Breast epithelium (tissue), 4 donors: ENCODE measurements at regions not wholly inside any gene's neighbourhood (a gene's known extent, or its start where the extent isn't known, plus 50 kb on each side); places are given as distances from the start of the nearest gene placed in this dataset.
"Not testable (repeated sequence)": the region's sequence is repeated elsewhere in the genome, so short reads cannot be mapped to it uniquely, and the experiment has no call there.

Source experiments
- DNase-seq, 2 donors: peaks; one replicate each; pipeline ENCODE4 v3.0.0-alpha.2; 2019; ENCODE audit warnings: low spot score in 2 of 2
- H3K27ac ChIP-seq, 2 donors: fragments of 200-600 bp; sonication (generic) in 1 of 2; one replicate each; pipeline ENCODE4 v1.5.1; 2016 to 2019; ENCODE audit warnings: mild to moderate bottlenecking in 1 of 2
- H3K27me3 ChIP-seq, 2 donors: fragments of 200-600 bp; sonication (generic) in 1 of 2; one replicate each; pipeline versions ENCODE4 v1.5.1 to v1.6.0; 2017 to 2019; ENCODE audit warnings: control low read depth in 1 of 2, mild to moderate bottlenecking in 1 of 2
- H3K36me3 ChIP-seq: fragments of 200-600 bp; one replicate; pipeline ENCODE4 v1.5.1; 2019
- H3K4me1 ChIP-seq, 2 donors: fragments of 200-600 bp; sonication (generic); one replicate each; pipeline ENCODE4 v1.5.1; 2016 to 2019; ENCODE audit warnings: control low read depth in 1 of 2
- H3K4me3 ChIP-seq, 3 donors: fragments of 200-600 bp; sonication (generic); 1 replicate in 2 of 3; 2 replicates in 1 of 3; pipeline ENCODE4 v1.5.1; 2016 to 2019; ENCODE audit warnings: mild to moderate bottlenecking in 3 of 3, moderate library complexity in 2 of 3
- H3K9me3 ChIP-seq, 2 donors: fragments of 200-600 bp; sonication (generic) in 1 of 2; one replicate each; pipeline ENCODE4 v1.5.1; 2016 to 2019; ENCODE audit warnings: control low read depth in 1 of 2
- POLR2A ChIP-seq: fragments of 450-650 bp; IDR thresholded peaks from one replicate; pipeline ENCODE4 v1.6.1; 2016; ENCODE audit warnings: antibody characterized with exemption, mild to moderate bottlenecking, moderate library complexity
- POLR2AphosphoS5 ChIP-seq, 3 donors: sonication (generic); formaldehyde crosslinking; IDR thresholded peaks; one replicate each; pipeline ENCODE4 v1.6.1; 2017; ENCODE audit warnings: antibody characterized with exemption in 3 of 3
- intact Hi-C: fragments of 100-400 bp; cut with DNase I; formaldehyde crosslinking; loops from one replicate; pipeline ENCODE4 v1.15.1; 2023; ENCODE audit warnings: low total_unique reads
- TF ChIP-seq, protein P1 (sequence below), 3 donors: fragments of 450-650 bp; IDR thresholded peaks; one replicate each; pipeline ENCODE4 v1.5.1; 2016 to 2017; ENCODE audit warnings: antibody characterized with exemption in 3 of 3, mild to moderate bottlenecking in 3 of 3, moderate library complexity in 3 of 3

DNA sequence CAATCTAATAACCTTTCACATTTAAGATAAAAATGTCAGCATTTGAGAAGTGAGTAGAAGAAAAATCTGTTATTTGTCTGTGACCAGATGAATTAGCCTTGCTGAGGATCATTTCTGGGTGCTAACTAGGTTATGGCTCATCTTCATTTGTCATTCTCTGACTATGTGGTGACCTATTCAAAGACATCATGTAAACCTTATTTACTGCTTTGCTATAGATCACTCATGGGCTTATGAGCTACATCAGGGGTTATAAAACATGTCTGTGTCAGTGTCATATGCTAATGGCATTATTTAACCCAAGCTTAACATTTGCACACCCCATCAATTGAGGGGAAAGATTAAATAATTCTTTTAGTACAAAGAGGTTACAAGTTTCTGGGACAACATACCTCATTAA, 555.5 kb upstream of the CYLC2 start:
- no peaks in the 10 kb centered on the region for H3K4me1 ChIP-seq
- DNase-seq = no peak
- H3K4me3 ChIP-seq = no peak overlapping the region
- intact Hi-C loops = no loop called here
- no peak for TF ChIP-seq POLR2A
- TF ChIP-seq, protein P1, sequence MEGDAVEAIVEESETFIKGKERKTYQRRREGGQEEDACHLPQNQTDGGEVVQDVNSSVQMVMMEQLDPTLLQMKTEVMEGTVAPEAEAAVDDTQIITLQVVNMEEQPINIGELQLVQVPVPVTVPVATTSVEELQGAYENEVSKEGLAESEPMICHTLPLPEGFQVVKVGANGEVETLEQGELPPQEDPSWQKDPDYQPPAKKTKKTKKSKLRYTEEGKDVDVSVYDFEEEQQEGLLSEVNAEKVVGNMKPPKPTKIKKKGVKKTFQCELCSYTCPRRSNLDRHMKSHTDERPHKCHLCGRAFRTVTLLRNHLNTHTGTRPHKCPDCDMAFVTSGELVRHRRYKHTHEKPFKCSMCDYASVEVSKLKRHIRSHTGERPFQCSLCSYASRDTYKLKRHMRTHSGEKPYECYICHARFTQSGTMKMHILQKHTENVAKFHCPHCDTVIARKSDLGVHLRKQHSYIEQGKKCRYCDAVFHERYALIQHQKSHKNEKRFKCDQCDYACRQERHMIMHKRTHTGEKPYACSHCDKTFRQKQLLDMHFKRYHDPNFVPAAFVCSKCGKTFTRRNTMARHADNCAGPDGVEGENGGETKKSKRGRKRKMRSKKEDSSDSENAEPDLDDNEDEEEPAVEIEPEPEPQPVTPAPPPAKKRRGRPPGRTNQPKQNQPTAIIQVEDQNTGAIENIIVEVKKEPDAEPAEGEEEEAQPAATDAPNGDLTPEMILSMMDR (IDR thresholded peaks at IDR 0.05) = no peak
- no peak for TF ChIP-seq POLR2AphosphoS5 (IDR thresholded peaks at IDR 0.05)
- no peak overlapping the region for H3K27ac ChIP-seq
- no peaks in the 10 kb centered on the region for H3K36me3 ChIP-seq
- H3K27me3 ChIP-seq = no peaks in the 10 kb centered on the region
- no peaks in the 10 kb centered on the region for H3K9me3 ChIP-seq

DNA sequence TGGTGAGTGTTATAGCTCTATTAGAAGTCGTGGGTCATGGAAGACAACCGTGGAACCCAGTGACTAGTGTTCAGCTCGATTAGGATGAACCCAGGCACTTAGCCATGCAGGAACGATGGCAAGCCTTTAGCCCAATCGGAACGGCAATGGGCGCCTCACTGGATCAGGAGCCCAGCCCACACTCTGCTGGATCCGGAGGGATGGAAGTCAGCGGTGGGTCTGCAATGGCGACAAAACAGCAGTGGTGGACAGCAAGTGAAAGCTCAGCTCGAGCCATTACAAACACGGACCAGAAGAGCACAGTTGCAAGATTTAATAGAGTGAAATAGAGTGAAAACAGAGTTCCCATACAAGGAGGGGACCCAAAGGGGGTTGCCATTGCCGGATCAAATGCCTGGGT, 558.5 kb upstream of the CYLC2 start:
- DNase-seq, H3K9me3 ChIP-seq, H3K27ac ChIP-seq, intact Hi-C loops, H3K27me3 ChIP-seq, H3K4me3 ChIP-seq, H3K4me1 ChIP-seq, H3K36me3 ChIP-seq: not testable (repeated sequence)

DNA sequence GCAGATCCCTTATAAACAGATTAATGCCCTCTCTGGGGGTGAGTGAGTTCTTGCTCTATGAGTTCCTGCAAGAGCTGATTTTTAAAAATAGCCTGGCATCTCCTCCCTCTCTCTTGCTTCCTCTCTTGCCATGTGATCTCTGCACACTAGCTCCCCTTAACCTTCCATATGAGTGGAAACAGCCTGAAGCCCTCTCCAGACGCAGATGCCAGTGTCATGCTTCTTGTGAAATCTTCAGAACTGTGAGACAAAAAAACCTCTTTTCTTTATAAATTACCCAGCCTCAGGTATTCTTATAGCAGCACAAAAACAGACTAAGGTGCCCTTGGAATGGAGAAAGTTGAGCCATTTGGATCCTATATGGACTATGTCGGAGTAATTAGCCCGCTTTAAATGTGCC, 559.7 kb upstream of the CYLC2 start:
- no peak for DNase-seq
- Histone ChIP-seq H3K4me1 (no peaks in the 10 kb centered on the region), H3K4me3 (no peak overlapping the region), H3K9me3 (no peaks in the 10 kb centered on the region), H3K27me3 (no peaks in the 10 kb centered on the region), H3K36me3 (no peaks in the 10 kb centered on the region), H3K27ac (no peak overlapping the region)
- intact Hi-C loops = no loop called here
- TF ChIP-seq, protein P1 (IDR thresholded peaks at IDR 0.05) = no peak
- TF ChIP-seq POLR2A (no peak), POLR2AphosphoS5 (IDR thresholded peaks at IDR 0.05) (no peak)

DNA sequence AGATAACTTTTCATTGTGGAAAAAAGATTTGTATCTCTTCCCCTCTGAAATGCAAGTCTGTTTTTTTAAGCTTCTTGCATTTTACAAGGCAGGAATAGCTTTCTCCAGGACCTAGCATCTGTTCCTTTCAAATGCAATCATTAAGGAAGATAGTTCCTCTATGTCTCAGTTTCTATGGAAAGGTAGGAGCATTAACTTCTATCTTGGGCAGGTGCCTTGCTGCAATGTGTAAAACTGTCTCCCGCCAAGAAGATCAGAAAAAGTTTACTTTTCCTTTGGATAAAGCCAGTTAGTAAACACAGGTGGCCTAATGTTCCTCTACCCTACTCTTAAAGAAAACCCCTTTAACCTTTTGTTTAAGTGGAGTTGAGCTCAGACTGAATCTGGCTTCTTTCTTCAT, 560.6 kb upstream of the CYLC2 start:
- intact Hi-C loops = no loop called here

GRCh38 chr9:102428305-102428704, 566.8 kb upstream of the CYLC2 start:
- H3K4me3 ChIP-seq = no peak overlapping the region
- no peaks in the 10 kb centered on the region for H3K4me1 ChIP-seq
- TF ChIP-seq POLR2A (no peak), POLR2AphosphoS5 (IDR thresholded peaks at IDR 0.05) (no peak)
- TF ChIP-seq, protein P1 (IDR thresholded peaks at IDR 0.05) = no peak
- H3K9me3 ChIP-seq = no peaks in the 10 kb centered on the region
- H3K27me3 ChIP-seq = no peaks in the 10 kb centered on the region
- no peak overlapping the region for H3K27ac ChIP-seq
- H3K36me3 ChIP-seq = no peaks in the 10 kb centered on the region
- intact Hi-C loops = no loop called here
- DNase-seq = no peak

More for the DNA sequence above, 560.6 kb upstream of the CYLC2 start:
- Histone ChIP-seq H3K9me3 (no peaks in the 10 kb centered on the region), H3K36me3 (no peaks in the 10 kb centered on the region), H3K4me1 (no peaks in the 10 kb centered on the region), H3K4me3 (no peak overlapping the region), H3K27ac (no peak overlapping the region), H3K27me3 (no peaks in the 10 kb centered on the region)
- TF ChIP-seq POLR2AphosphoS5 (IDR thresholded peaks at IDR 0.05) = no peak
- TF ChIP-seq, protein P1 (IDR thresholded peaks at IDR 0.05) = no peak
- no peak for TF ChIP-seq POLR2A
- DNase-seq = no peak

DNA sequence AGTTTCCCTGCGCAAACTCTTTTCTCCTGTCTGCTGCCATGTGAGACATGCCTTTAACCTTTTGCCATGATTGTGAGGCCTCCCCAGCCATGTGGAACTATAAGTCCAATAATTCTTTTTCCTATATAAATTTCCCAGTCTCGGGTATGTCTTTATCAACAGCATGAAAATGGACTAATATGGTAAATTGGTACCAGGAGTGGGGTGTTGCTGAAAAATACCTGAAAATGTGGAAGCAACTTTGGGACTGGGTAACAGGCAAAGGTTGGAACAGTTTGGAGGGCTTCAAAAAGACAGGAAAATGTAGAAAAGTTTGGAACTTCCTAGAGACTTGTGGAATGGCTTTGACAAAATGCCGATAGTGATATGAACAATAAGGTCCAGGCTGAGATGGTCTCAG, 578.9 kb upstream of the CYLC2 start:
- peaks cover 26 to 32% of the 10 kb centered on the region in 2 donors for H3K9me3 ChIP-seq
- DNase-seq, H3K36me3 ChIP-seq, H3K27me3 ChIP-seq, H3K4me3 ChIP-seq, H3K27ac ChIP-seq, intact Hi-C loops, H3K4me1 ChIP-seq: not testable (repeated sequence)
